ENCODE measurements at regions not wholly inside any gene's neighbourhood (a gene's known extent, or its start where the extent isn't known, plus 50 kb on each side); places are given as distances from the start of the nearest gene placed in this dataset.

GRCh38 chr9:129276486-129277230, 98.6 kb upstream of the IER5L start:
- TF ChIP-seq POLR2AphosphoS5 (IDR thresholded peaks at IDR 0.05) = no peak
- no peak for TF ChIP-seq CTCF (IDR thresholded peaks at IDR 0.05 in 8 of 11, conservative IDR thresholded peaks at IDR 0.05 in 3 of 11)
- no peak for TF ChIP-seq POLR2A (IDR thresholded peaks at IDR 0.05)
